Inflammatory macrophage treated with lipopolysaccharide for 1 hour (primary cell): ENCODE measurements at regions not wholly inside any gene's neighbourhood (a gene's known extent, or its start where the extent isn't known, plus 50 kb on each side); places are given as distances from the start of the nearest gene placed in this dataset.
"Not testable (repeated sequence)": the region's sequence is repeated elsewhere in the genome, so short reads cannot be mapped to it uniquely, and the experiment has no call there.

Experiments
- DNase-seq, 2 donors: peaks; one replicate each; pipeline ENCODE4 v3.0.0-alpha.2; 2020 to 2022

GRCh38 chr6:8361259-8361658, 74.1 kb downstream of the SLC35B3 start:
- DNase-seq: no peak

- no peak for DNase-seq
Observed at GRCh38 chr6:8352966-8353340, 82.4 kb downstream of the SLC35B3 start.

GRCh38 chr6:8352335-8352965, 82.9 kb downstream of the SLC35B3 start:
- DNase-seq: no peak

- no peak for DNase-seq
Observed at GRCh38 chr6:8343600-8343999, 91.7 kb downstream of the SLC35B3 start.

GRCh38 chr6:8342241-8342819, 93.0 kb downstream of the SLC35B3 start:
- DNase-seq: no peak

- DNase-seq: no peak
Observed at GRCh38 chr6:8337147-8337546, 98.2 kb downstream of the SLC35B3 start.

- DNase-seq: no peak
Observed at GRCh38 chr6:8336406-8337057, 98.8 kb downstream of the SLC35B3 start.

- no peak for DNase-seq
Observed at GRCh38 chr6:8335896-8336295, 99.4 kb downstream of the SLC35B3 start.

GRCh38 chr6:8335381-8335780, 100.0 kb downstream of the SLC35B3 start:
- no peak for DNase-seq

GRCh38 chr6:8334113-8334512, 101.2 kb downstream of the SLC35B3 start:
- DNase-seq: no peak

- DNase-seq: no peak
Observed at GRCh38 chr6:8329562-8329961, 105.8 kb downstream of the SLC35B3 start.

GRCh38 chr6:8325743-8326142, 109.6 kb downstream of the SLC35B3 start:
- no peak for DNase-seq

- DNase-seq: no peak
Observed at GRCh38 chr6:8322659-8323058, 112.7 kb downstream of the SLC35B3 start.

- DNase-seq: no peak
Observed at GRCh38 chr6:8321671-8322404, 113.5 kb downstream of the SLC35B3 start.

- no peak for DNase-seq
Observed at GRCh38 chr6:8315154-8315553, 120.2 kb downstream of the SLC35B3 start.

GRCh38 chr6:8301502-8301901, 133.8 kb downstream of the SLC35B3 start:
- no peak for DNase-seq

GRCh38 chr6:8299034-8299433, 136.3 kb downstream of the SLC35B3 start:
- no peak for DNase-seq

- not testable (repeated sequence) for DNase-seq
Observed at GRCh38 chr6:8282946-8283345, 152.4 kb downstream of the SLC35B3 start.

- DNase-seq: no peak
Observed at GRCh38 chr6:8282380-8282779, 153.0 kb downstream of the SLC35B3 start.

GRCh38 chr6:8279041-8279805, 156.1 kb downstream of the SLC35B3 start:
- DNase-seq: no peak

- no peak for DNase-seq
Observed at GRCh38 chr6:8278562-8278961, 156.8 kb downstream of the SLC35B3 start.

GRCh38 chr6:8277769-8278168, 157.6 kb downstream of the SLC35B3 start:
- no peak for DNase-seq

- no peak for DNase-seq
Observed at GRCh38 chr6:8276148-8276547, 159.2 kb downstream of the SLC35B3 start.
